ENCODE measurements at regions not wholly inside any gene's neighbourhood (a gene's known extent, or its start where the extent isn't known, plus 50 kb on each side); places are given as distances from the start of the nearest gene placed in this dataset.
A peak's percentile ranks its signal among the peaks of the same experiment; 100 is the strongest.

- ChIA-PET CTCF (ENCODE audit: low intra/inter-chr PET ratio) (no interaction called here), POLR2A (interaction anchor here (0.7 kb wide), 1 partner anchor 256 kb away, joined by 4 read pairs; no protein-coding TSS in a partner anchor)
- TF ChIP-seq MXI1 (IDR thresholded peaks at IDR 0.05; ENCODE audit: low read depth, low read length) (no peak), SRF (CRISPR knock-in tag; IDR thresholded peaks at IDR 0.05) (no peak), CREB1 (IDR thresholded peaks at IDR 0.05) (peak; percentile 56; the same call in 1 of the 2 replicates), CREB1 (CRISPR knock-in tag; IDR thresholded peaks at IDR 0.05) (no peak), ATF1 (CRISPR knock-in tag; IDR thresholded peaks at IDR 0.05) (no peak), ATF1 (tag; IDR thresholded peaks at IDR 0.05) (peak; percentile 55)
- Histone ChIP-seq H3K9me1 (ENCODE audit: control insufficient read depth, insufficient read depth, low read length) (no peaks in the 10 kb centered on the region), H3K4me2 (ENCODE audit: insufficient read depth, low read length) (no peak overlapping the region), H3K27me3 (ENCODE audit: control insufficient read depth in 2 of 2, insufficient read depth in 2 of 2, low read length in 2 of 2) (peaks cover 13 to 45% of the 10 kb centered on the region in 2 experiments), H4K20me1 (replicated peaks; ENCODE audit: control insufficient read depth, insufficient read depth, low read length) (no peaks in the 10 kb centered on the region), H2AFZ (ENCODE audit: low read depth, low read length) (no peak overlapping the region), H3K9ac (ENCODE audit: insufficient read depth in 1 of 2, low read depth in 2 of 2, low read length in 2 of 2) (no peak overlapping the region), H3K27ac (ENCODE audit: extremely low read depth, low read depth, low read length) (no peak overlapping the region), H3K4me3 (no peak overlapping the region), H3K79me2 (ENCODE audit: control insufficient read depth, insufficient read depth, low read length) (no peaks in the 10 kb centered on the region), H3K4me1 (replicated peaks in 1 of 2; ENCODE audit: control insufficient read depth in 2 of 2, insufficient read depth in 2 of 2, low read length in 2 of 2) (no peaks in the 10 kb centered on the region; a peak in 1 of 5 replicates), H3K9me3 (replicated peaks; ENCODE audit: control insufficient read depth, insufficient read depth, low read depth, low read length) (no peaks in the 10 kb centered on the region), H3K36me3 (ENCODE audit: control insufficient read depth, insufficient read depth, low read length) (no peaks in the 10 kb centered on the region)
- in situ Hi-C loops (cut with MboI) (no loop called here), intact Hi-C loops (cut with micrococcal nuclease) (no loop called here)
- no peak for FAIRE-seq
- no peak for ATAC-seq
- WGBS (ENCODE audit: insufficient coverage, low coverage, missing lambda C conversion rate), result 2% methylated on average over 7 of the region's 7 CpGs
- DNase-seq (ENCODE audit: extremely low read depth in 1 of 4, low spot score in 3 of 4), result no peak
- no TSS peak for BruUV-seq (replicated peaks)
These were observed 89.5 kb upstream of the TMEM45B start for GRCh38 chr11:129726179-129726578.

GRCh38 chr11:129728581-129728980 lies 87.1 kb upstream of the TMEM45B start:
- no peak overlapping the region for H3K4me2 ChIP-seq (ENCODE audit: insufficient read depth, low read length)
- no peaks in the 10 kb centered on the region for H3K79me2 ChIP-seq (ENCODE audit: control insufficient read depth, insufficient read depth, low read length)
- ChIA-PET POLR2A (interaction anchor here (0.6 kb wide), 1 partner anchor 330 kb away, joined by 3 read pairs; no protein-coding TSS in a partner anchor), CTCF (ENCODE audit: low intra/inter-chr PET ratio) (no interaction called here)
- H3K9ac ChIP-seq (ENCODE audit: insufficient read depth in 1 of 2, low read depth in 2 of 2, low read length in 2 of 2), result no peak overlapping the region
- no peaks in the 10 kb centered on the region for H3K9me1 ChIP-seq (ENCODE audit: control insufficient read depth, insufficient read depth, low read length)
- no peaks in the 10 kb centered on the region for H4K20me1 ChIP-seq (replicated peaks; ENCODE audit: control insufficient read depth, insufficient read depth, low read length)
- H3K27me3 ChIP-seq (ENCODE audit: control insufficient read depth in 2 of 2, insufficient read depth in 2 of 2, low read length in 2 of 2), result peaks cover 7 to 46% of the 10 kb centered on the region in 2 experiments
- FAIRE-seq (no peak), DNase-seq (ENCODE audit: extremely low read depth in 1 of 4, low spot score in 3 of 4) (no peak), ATAC-seq (no peak)
- in situ Hi-C loops (cut with MboI), result no loop called here
- no peak overlapping the region for H3K27ac ChIP-seq (ENCODE audit: extremely low read depth, low read depth, low read length)
- intact Hi-C loops (cut with micrococcal nuclease), result no loop called here
- H2AFZ ChIP-seq (ENCODE audit: low read depth, low read length), result no peak overlapping the region
- WGBS (ENCODE audit: insufficient coverage, low coverage, missing lambda C conversion rate), result 0% methylated on average over 7 of the region's 7 CpGs
- no peaks in the 10 kb centered on the region; a peak in 1 of 5 replicates for H3K4me1 ChIP-seq (replicated peaks in 1 of 2; ENCODE audit: control insufficient read depth in 2 of 2, insufficient read depth in 2 of 2, low read length in 2 of 2)
- no peaks in the 10 kb centered on the region for H3K36me3 ChIP-seq (ENCODE audit: control insufficient read depth, insufficient read depth, low read length)
- H3K4me3 ChIP-seq, result no peak overlapping the region
- no peaks in the 10 kb centered on the region for H3K9me3 ChIP-seq (replicated peaks; ENCODE audit: control insufficient read depth, insufficient read depth, low read depth, low read length)
- BruUV-seq (replicated peaks), result no TSS peak
- no peak for TF ChIP-seq ASH1L (IDR thresholded peaks at IDR 0.05; ENCODE audit: borderline replicate concordance, low read depth, partially characterized antibody)
- no peak for TF ChIP-seq ZNF3 (CRISPR knock-in tag; IDR thresholded peaks at IDR 0.05)
- TF ChIP-seq GTF2B (IDR thresholded peaks at IDR 0.05; ENCODE audit: extremely low read depth, insufficient read length), result no peak
- no peak for TF ChIP-seq ZNF639 (CRISPR knock-in tag; conservative IDR thresholded peaks at IDR 0.05 in 1 of 2, IDR thresholded peaks at IDR 0.05 in 1 of 2)
- TF ChIP-seq ZBED1 (IDR thresholded peaks at IDR 0.05), result no peak
- no peak for TF ChIP-seq MLLT1 (IDR thresholded peaks at IDR 0.05)
- TF ChIP-seq GABPB1 (CRISPR knock-in tag; IDR thresholded peaks at IDR 0.05), result no peak
- no peak for TF ChIP-seq PTBP1 (IDR thresholded peaks at IDR 0.05; ENCODE audit: low read depth, low read length)
- no peak for TF ChIP-seq RFX5 (IDR thresholded peaks at IDR 0.05; ENCODE audit: low read depth, low read length)

Measured in K562 (cell line).